Esophagus squamous epithelium (tissue), 4 donors: ENCODE measurements at regions not wholly inside any gene's neighbourhood (a gene's known extent, or its start where the extent isn't known, plus 50 kb on each side); places are given as distances from the start of the nearest gene placed in this dataset.

Experiments
- POLR2A ChIP-seq, 4 donors: fragments of 450-650 bp; IDR thresholded peaks; one replicate each; pipeline ENCODE4 v1.6.1; 2017; ENCODE audit warnings: antibody characterized with exemption in 4 of 4, mild to moderate bottlenecking in 4 of 4, moderate library complexity in 3 of 4
- TF ChIP-seq, protein P1 (sequence below), 6 experiments: fragments of 450-650 bp in 4 of 6; fragments of 200-600 bp in 2 of 6; sonication (generic) in 2 of 6; IDR thresholded peaks; one replicate each; pipeline ENCODE4 v1.5.1; 2016 to 2019; ENCODE audit warnings: antibody characterized with exemption in 6 of 6, mild to moderate bottlenecking in 4 of 6, moderate library complexity in 4 of 6

DNA sequence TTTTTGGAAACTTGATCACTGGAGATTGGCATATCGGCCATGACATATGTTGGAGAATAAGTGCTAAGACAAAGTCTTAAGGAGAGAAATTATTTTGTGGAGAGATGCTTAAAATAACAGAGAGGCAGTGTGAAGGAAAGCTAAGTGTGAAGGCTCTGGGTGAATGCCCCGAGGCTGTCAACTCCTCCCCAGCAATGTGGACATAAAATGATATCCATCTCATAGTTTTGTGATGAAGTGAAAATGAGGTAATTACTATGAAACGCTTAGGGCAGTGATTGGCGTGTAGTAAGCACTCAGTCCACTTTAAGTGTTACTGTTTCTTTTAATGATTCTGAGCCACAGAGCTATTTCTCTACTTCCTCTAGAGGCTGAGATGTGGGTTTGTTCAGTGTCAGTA is 195.8 kb upstream of the KLF12 start:
- TF ChIP-seq, protein P1, sequence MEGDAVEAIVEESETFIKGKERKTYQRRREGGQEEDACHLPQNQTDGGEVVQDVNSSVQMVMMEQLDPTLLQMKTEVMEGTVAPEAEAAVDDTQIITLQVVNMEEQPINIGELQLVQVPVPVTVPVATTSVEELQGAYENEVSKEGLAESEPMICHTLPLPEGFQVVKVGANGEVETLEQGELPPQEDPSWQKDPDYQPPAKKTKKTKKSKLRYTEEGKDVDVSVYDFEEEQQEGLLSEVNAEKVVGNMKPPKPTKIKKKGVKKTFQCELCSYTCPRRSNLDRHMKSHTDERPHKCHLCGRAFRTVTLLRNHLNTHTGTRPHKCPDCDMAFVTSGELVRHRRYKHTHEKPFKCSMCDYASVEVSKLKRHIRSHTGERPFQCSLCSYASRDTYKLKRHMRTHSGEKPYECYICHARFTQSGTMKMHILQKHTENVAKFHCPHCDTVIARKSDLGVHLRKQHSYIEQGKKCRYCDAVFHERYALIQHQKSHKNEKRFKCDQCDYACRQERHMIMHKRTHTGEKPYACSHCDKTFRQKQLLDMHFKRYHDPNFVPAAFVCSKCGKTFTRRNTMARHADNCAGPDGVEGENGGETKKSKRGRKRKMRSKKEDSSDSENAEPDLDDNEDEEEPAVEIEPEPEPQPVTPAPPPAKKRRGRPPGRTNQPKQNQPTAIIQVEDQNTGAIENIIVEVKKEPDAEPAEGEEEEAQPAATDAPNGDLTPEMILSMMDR (IDR thresholded peaks at IDR 0.05) = no peak
- no peak for TF ChIP-seq POLR2A (IDR thresholded peaks at IDR 0.05)
